KMS-11 (cell line): ENCODE measurements at regions not wholly inside any gene's neighbourhood (a gene's known extent, or its start where the extent isn't known, plus 50 kb on each side); places are given as distances from the start of the nearest gene placed in this dataset.
A peak's percentile ranks its signal among the peaks of the same experiment; 100 is the strongest.

Experiments used
- H2AFZ ChIP-seq: fragments of 200-600 bp; sonication (generic); 2 replicates; pipeline ENCODE4 v1.6.1; 2016; ENCODE audit warnings: antibody characterized with exemption, mixed run types, low read depth
- H3K27ac ChIP-seq: fragments of 200-600 bp; sonication (generic); 2 replicates; pipeline ENCODE4 v1.6.1; 2016; ENCODE audit warnings: mild to moderate bottlenecking, mixed run types
- H3K27me3 ChIP-seq: fragments of 200-600 bp; sonication (generic); 2 replicates; pipeline ENCODE4 v1.6.1; 2017; ENCODE audit warnings: mild to moderate bottlenecking, low read depth, mixed run types, moderate library complexity; ENCODE audit not compliant: insufficient read depth
- H3K36me3 ChIP-seq: fragments of 200-600 bp; sonication (generic); 2 replicates; pipeline ENCODE4 v1.6.1; 2017; ENCODE audit warnings: mild to moderate bottlenecking, mixed run types; ENCODE audit not compliant: insufficient read depth
- H3K4me1 ChIP-seq: fragments of 200-600 bp; sonication (generic); 2 replicates; pipeline ENCODE4 v1.6.1; 2016; ENCODE audit warnings: mild to moderate bottlenecking, low read depth, mixed run types; ENCODE audit not compliant: poor library complexity, severe bottlenecking
- H3K4me2 ChIP-seq: fragments of 200-600 bp; sonication (generic); 2 replicates; pipeline ENCODE4 v1.7.0; 2016; ENCODE audit warnings: mild to moderate bottlenecking, mixed run types
- H3K4me3 ChIP-seq: fragments of 200-600 bp; sonication (generic); IDR thresholded peaks from 2 replicates; pipeline ENCODE4 v1.6.1; 2017; ENCODE audit warnings: low read depth, low read length, mixed read lengths; ENCODE audit not compliant: insufficient read depth
- H3K79me2 ChIP-seq: fragments of 200-600 bp; sonication (generic); 2 replicates; pipeline ENCODE4 v1.6.1; 2016; ENCODE audit warnings: low read depth, mixed run types; ENCODE audit not compliant: insufficient read depth
- H3K9ac ChIP-seq: fragments of 200-600 bp; sonication (generic); 2 replicates; pipeline ENCODE4 v1.6.1; 2016; ENCODE audit warnings: mild to moderate bottlenecking, mixed run types
- H4K20me1 ChIP-seq: fragments of 200-600 bp; sonication (generic); 2 replicates; pipeline ENCODE4 v1.6.1; 2016; ENCODE audit warnings: mild to moderate bottlenecking, mixed run types; ENCODE audit not compliant: insufficient read depth
- TF ChIP-seq, protein P1 (sequence below): fragments of 200-600 bp; sonication (generic); conservative IDR thresholded peaks from 2 replicates; pipeline ENCODE4 v1.6.1; 2017; ENCODE audit warnings: low read depth, mild to moderate bottlenecking, antibody characterized with exemption, low read length, moderate library complexity, mixed read lengths

DNA sequence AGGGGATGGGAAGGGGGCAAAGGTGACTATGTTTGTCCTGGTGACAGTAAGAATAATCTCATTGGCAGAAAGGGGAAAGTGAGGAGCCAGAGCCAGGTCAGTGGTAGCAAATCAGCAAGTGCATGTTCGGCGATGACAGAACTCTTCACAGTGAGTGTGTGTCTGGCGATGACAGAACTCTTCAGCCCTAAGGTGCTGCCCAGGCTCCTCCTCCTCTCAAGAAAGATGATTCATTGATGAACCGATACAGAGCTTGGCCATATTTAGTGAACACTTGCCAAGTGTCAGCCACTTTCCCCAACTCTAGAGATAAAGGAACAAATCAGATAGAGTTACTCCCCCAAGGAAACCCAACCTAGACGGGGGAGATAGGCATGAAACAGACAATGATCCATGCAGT lies 199.3 kb upstream of the UBL3 start:
- H3K4me3 ChIP-seq, result no peak overlapping the region
- H4K20me1 ChIP-seq, result no peaks in the 10 kb centered on the region
- TF ChIP-seq, protein P1, sequence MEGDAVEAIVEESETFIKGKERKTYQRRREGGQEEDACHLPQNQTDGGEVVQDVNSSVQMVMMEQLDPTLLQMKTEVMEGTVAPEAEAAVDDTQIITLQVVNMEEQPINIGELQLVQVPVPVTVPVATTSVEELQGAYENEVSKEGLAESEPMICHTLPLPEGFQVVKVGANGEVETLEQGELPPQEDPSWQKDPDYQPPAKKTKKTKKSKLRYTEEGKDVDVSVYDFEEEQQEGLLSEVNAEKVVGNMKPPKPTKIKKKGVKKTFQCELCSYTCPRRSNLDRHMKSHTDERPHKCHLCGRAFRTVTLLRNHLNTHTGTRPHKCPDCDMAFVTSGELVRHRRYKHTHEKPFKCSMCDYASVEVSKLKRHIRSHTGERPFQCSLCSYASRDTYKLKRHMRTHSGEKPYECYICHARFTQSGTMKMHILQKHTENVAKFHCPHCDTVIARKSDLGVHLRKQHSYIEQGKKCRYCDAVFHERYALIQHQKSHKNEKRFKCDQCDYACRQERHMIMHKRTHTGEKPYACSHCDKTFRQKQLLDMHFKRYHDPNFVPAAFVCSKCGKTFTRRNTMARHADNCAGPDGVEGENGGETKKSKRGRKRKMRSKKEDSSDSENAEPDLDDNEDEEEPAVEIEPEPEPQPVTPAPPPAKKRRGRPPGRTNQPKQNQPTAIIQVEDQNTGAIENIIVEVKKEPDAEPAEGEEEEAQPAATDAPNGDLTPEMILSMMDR, result no peak
- H2AFZ ChIP-seq, result no peak overlapping the region
- no peaks in the 10 kb centered on the region for H3K27me3 ChIP-seq
- no peak overlapping the region for H3K27ac ChIP-seq
- H3K36me3 ChIP-seq, result no peaks in the 10 kb centered on the region
- no peak overlapping the region for H3K9ac ChIP-seq
- no peak overlapping the region for H3K4me2 ChIP-seq
- no peaks in the 10 kb centered on the region for H3K79me2 ChIP-seq
- peaks cover 42% of the 10 kb centered on the region for H3K4me1 ChIP-seq

DNA sequence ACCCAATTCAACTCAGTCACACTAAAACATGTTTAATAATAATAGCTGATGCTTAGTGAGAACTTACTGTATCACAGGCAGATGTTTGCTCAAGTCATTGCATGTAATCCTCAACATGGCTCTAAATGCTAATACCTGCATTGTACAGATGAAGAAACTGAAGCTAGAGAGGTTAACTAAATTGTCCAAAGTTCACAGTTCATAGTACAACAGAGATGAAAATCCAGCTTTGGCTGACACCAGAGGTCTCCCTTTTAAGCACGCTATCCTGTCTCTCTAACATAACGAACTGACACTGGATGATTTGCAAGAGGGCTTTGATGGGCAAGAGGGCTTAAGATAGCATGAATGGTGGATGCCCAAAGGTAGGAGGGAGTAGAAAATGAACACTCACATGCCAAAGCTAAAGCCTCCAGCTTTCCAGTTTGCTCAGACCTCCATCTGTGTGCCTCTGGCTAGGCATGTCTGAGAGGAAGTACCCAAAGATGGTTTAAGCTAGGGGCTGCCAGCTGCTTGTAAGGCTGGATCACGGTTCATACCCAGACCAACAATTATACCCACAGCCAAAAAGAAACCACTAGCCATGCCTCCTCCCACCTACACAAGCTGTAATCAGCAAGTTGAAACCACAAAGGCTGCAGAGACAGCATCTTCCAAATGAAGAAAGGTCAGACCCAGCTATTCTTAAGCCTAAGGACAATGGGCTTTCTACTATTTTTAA lies 196.9 kb upstream of the UBL3 start:
- Histone ChIP-seq H2AFZ (peak overlapping the region; percentile 56; the same call in 1 of the 2 replicates), H3K9ac (peak overlapping the region; percentile 29; the same call in 1 of the 2 replicates), H3K4me2 (peak overlapping the region; percentile 37), H3K36me3 (no peaks in the 10 kb centered on the region), H3K27ac (peak overlapping the region; percentile 72), H3K27me3 (no peaks in the 10 kb centered on the region), H3K4me3 (no peak overlapping the region), H3K4me1 (peaks cover 42% of the 10 kb centered on the region), H4K20me1 (no peaks in the 10 kb centered on the region), H3K79me2 (no peaks in the 10 kb centered on the region)
- TF ChIP-seq, protein P1, result no peak

DNA sequence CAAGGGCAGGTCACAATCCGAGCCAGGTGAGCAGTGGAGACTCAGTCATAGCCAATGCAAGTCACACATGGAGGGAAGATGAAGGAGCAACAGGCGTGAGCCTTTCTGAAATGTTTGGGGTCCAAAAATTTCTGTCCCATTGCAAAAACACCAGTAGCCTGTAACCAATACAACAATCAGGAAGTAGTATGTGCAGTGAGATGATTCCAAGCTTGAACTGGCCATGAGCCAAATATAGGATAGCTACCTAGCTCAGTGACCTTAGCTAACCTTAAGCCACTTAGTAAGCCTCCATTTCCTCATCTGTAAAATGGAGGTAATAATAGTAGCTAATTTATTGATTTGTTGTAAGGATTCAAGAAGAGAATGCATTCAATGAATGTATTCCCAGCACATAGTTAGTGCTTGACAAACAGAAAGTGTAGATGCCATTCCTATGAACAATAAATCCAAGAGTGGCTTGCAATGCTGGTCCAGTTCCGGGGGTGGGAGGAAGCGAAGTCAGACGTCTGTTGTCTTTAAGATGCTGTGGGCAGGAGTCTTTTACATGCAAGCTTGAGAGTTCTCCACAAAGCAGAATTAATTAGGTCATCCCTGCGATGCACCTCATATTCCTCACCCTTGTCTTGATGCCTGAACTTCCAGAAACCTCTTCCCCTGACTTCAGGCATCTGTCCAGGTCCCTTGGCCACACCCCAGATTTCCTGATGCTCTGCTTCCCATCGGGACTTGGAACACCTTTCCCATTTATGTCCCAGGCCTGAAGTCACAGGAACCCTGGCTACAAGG lies 195.7 kb upstream of the UBL3 start:
- Histone ChIP-seq H2AFZ (no peak overlapping the region), H3K27me3 (no peaks in the 10 kb centered on the region), H3K4me2 (peak overlapping the region; percentile 37; the same call in 1 of the 2 replicates), H3K4me3 (no peak overlapping the region), H4K20me1 (no peaks in the 10 kb centered on the region), H3K9ac (no peak overlapping the region), H3K4me1 (peaks cover 42% of the 10 kb centered on the region), H3K79me2 (no peaks in the 10 kb centered on the region), H3K36me3 (no peaks in the 10 kb centered on the region), H3K27ac (peak overlapping the region; percentile 72)
- TF ChIP-seq, protein P1, result no peak

DNA sequence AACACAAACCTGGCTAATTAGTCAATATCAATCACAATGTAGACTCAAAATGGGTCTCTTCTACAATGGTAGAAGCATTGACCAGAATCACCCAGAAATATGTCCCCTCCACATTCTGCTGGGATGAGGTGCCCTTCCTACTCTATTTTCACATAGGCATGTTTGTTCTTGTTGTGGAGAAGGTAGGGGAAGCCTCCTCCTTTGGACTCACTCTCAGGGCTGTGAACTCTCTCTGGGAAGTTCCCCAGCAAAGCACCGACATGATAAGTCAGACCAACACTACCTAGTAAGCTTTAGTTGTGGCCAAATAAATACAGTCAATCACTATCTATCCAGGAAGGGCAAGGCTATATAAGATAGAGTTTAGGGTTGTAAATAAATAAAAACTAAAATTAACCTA lies 194.5 kb upstream of the UBL3 start:
- Histone ChIP-seq H3K4me2 (no peak overlapping the region), H3K27me3 (no peaks in the 10 kb centered on the region), H4K20me1 (no peaks in the 10 kb centered on the region), H2AFZ (no peak overlapping the region), H3K36me3 (no peaks in the 10 kb centered on the region), H3K27ac (no peak overlapping the region), H3K4me1 (peaks cover 42% of the 10 kb centered on the region), H3K4me3 (no peak overlapping the region), H3K9ac (no peak overlapping the region), H3K79me2 (no peaks in the 10 kb centered on the region)
- TF ChIP-seq, protein P1, result no peak
